Posterior vena cava (tissue), 2 donors: ENCODE measurements at regions not wholly inside any gene's neighbourhood (a gene's known extent, or its start where the extent isn't known, plus 50 kb on each side); places are given as distances from the start of the nearest gene placed in this dataset.

Experiments
- DNase-seq: peaks from one replicate; pipeline ENCODE4 v3.0.0-alpha.2; 2020; ENCODE audit warnings: low spot score
- intact Hi-C, 2 donors: fragments of 100-400 bp; cut with DNase I; formaldehyde crosslinking; loops; one replicate each; pipeline versions ENCODE4 v1.14.1 to v1.14.2; 2022 to 2023
- donor health status: DM: yes; HTN: yes; CAD: no.
- donor health status: DM: yes; HTN: yes; CAD: no.

GRCh38 chr9:91084896-91085516 is 276.7 kb downstream of the AUH start:
- intact Hi-C loops: no loop called here

DNA sequence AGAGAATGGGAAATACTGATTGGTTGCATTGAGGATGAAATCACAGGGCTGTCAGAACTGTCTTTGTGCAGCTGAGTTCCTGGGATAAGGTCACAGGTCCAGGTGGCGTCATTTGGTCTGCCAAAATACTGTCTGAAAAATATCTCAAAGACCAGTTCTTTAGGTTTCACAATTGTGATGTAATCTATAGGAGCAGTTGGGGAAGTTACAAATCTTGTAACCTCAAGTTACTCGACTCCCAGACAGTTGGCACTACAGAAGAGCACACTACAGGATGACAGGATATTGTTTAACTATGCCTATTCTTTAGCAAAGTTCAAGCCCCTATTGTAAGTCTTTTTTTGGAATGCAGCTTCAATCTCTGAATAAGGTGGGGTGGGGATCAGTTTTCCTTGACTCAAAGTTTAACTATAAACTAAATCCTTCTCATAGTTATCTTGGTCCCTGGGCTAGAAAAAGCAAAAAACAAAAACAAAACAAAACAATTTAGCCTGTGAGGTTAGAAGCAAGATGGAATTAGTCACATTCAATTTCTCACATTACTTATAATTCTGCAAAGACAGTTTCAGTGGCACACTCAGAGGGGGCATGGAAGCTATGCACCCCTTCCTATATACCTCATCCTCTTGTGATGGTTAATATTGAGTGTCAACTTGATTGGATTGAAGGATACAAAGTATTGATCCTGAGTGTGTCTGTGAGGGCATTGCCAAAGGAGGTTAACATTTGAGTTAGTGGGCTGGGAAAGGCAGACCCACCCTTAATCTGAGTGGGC is 276.0 kb downstream of the AUH start:
- intact Hi-C loops: no loop called here
- no peak for DNase-seq

More at GRCh38 chr9:91084896-91085516, 276.7 kb downstream of the AUH start:
- DNase-seq: no peak

DNA sequence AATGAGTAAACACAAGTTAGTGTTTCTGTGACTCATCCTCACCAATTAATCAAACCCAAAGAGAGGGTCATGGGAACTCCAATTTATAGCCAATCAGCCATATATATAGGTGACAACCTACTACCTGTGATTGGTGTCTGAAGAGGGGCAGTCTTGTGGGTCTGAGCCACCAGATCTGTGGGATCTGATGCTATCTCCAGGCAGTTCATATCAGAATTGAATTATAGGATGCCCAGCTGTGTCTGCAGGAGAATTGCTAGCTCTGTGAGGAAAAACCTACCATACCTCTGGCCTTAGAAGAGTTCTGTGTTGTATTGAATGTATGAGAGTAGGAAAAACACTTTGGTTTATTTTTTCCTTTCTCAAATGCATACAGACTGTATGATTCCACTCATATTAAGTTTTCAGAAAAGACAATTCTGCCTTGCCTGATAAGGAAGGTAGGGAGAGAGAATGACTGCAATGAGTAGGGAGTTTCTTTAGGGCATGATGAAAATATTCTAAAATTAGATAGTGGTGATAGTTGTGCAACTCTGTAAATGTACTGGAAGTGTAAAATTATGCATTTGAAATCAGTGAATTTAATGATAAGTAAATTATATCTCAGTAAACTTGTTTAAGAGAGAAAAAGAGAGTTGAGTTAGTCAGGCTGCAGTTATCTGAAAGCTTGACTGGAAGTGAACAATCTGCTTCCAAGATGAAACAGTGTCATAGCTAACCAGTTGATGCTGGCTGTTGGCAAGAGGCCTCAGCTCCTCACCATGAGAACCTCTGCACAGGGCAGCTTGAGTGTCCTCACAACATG is 274.9 kb downstream of the AUH start:
- intact Hi-C loops: no loop called here
- DNase-seq: no peak

GRCh38 chr9:91087462-91087759 is 274.3 kb downstream of the AUH start:
- no peak for DNase-seq
- intact Hi-C loops: no loop called here

DNA sequence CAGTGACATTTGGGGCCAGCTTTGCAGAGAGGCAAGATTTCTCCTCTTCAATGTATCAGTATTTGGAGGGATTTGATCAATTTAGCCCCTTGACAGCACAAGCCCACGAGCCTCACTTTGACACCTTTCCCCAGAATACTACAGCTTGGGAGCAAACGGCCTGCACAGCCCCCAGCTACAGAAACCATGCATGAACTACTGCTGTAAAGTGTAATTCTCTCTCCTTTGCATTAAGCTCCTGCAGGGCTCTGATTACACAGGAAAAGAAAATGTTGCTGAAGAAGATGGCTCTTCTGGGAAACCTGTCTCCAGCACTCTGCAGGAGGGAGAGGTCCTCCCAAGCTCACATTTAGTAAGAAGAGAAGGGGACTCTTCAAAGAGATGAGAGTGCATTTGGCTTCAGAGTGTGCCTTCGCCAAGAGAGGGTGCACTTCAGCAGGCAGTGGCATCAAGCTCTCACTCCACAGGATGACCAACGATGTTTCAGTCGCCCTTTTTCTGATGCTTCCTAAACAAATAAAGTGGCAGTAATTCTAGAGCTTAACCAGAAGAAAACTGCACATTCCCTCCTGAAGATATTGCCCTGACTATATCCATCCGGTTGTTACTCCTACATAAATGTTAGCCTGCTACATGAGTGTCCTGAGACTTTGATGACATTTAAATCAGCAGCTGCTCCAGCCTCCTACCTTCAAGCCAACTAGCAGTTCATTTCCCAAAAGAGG is 272.2 kb downstream of the AUH start:
- no peak for DNase-seq
- intact Hi-C loops: loop anchor here in 1 of 2 donors (10.0 kb wide), 1 partner anchor 335 kb away; the partner anchor contains the start of gene NFIL3

DNA sequence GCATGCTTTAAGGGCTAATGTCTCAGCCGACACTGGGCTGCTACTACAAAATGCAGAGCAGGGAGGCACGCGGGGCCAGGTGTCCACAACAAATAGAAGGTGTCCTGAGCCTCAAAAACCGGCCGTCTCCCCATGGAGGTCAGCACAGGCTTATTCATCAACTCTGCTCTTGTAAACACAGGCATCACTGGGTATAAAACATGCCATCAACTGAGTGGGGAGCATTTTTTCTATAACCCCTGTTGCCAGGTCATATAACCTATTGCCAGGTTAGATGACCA is 271.6 kb downstream of the AUH start:
- intact Hi-C loops: loop anchor here in 1 of 2 donors (10.0 kb wide), 1 partner anchor 335 kb away; the partner anchor contains the start of gene NFIL3
- DNase-seq: no peak

GRCh38 chr9:91092214-91092613 is 269.5 kb downstream of the AUH start:
- no peak for DNase-seq
- intact Hi-C loops: loop anchor here in 1 of 2 donors (10.0 kb wide), 1 partner anchor 333 kb away; the partner anchor contains the start of gene NFIL3

DNA sequence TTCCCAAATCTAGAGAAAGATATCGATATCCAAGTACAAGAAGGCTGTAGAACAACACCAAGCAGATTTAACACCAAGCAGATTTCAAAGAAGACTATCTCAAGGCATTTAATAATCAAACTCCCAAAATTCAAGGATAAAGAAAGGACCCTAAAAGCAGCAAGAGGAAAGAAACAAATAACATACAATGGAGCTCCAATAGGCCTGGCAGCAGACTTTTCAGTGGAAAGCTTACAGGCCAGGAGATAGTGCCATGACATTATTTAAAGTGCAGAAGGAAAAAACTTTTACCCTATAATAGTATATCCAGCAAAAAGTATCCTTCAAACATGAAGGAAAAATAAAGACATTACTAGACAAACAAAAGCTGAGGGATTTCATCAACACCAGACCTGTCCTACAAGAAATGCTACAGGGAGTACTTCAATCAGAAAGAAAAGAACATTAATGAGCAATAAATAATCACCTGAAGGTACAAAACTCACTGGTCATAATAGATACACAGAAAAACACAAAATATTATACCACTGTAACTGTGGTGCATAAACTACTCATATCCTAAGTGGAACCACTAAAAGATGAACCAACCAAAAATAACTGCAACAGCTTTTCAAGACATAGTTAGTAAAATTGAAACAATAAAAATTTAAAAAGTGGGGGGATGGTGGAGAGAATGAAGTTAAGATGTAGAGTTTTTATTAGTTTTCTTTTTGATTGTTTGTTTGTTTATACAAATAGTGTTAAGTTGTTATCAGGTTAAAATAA is 267.2 kb downstream of the AUH start:
- intact Hi-C loops: loop anchor here in 1 of 2 donors (10.0 kb wide), 1 partner anchor 330 kb away; the partner anchor contains the start of gene NFIL3
- no peak for DNase-seq

- DNase-seq: no peak
- intact Hi-C loops: loop anchor here in 1 of 2 donors (10.0 kb wide), 1 partner anchor 326 kb away; the partner anchor contains the start of gene NFIL3
Measured at GRCh38 chr9:91098203-91098850, 263.4 kb downstream of the AUH start.

- no peak for DNase-seq
- intact Hi-C loops: loop anchor here in 1 of 2 donors (10.0 kb wide), 1 partner anchor 325 kb away; the partner anchor contains the start of gene NFIL3
Measured at GRCh38 chr9:91099436-91099835, 262.3 kb downstream of the AUH start.

- intact Hi-C loops: no loop called here
Measured at GRCh38 chr9:91100878-91101450, 260.8 kb downstream of the AUH start.

DNA sequence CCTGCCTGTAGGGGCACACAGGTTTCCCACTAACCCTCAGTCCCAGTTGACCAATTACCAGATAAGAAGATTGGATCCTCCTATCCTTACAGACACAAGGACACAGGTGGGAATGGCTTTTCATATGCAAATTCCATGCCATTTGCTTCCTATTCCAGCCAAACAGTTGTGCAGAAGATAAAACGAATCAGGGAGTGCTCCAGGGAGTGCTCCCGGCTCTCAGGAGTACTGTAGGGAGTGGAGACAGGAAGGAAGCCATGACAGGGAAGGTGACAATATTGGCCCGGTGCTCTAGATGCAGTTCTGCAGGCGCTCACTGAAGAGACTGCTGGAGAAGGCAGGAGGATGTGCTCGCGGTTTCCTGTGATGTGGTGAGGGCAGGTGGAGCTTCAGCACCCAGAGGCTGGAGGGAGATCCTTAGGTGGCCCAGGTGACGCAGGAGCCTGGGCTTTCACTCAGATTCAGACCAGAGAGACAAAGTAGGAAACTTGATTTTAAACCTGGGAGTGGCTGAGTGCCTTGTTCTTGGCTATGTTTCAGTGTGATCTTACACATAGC is 260.0 kb downstream of the AUH start:
- peak; percentile 75 for DNase-seq
- intact Hi-C loops: no loop called here

More at GRCh38 chr9:91100878-91101450, 260.8 kb downstream of the AUH start:
- DNase-seq: no peak

- intact Hi-C loops: no loop called here
- no peak for DNase-seq
Measured at GRCh38 chr9:91102269-91102668, 259.4 kb downstream of the AUH start.

- intact Hi-C loops: no loop called here
- no peak for DNase-seq
Measured at GRCh38 chr9:91103931-91104330, 257.8 kb downstream of the AUH start.

- DNase-seq: no peak
- intact Hi-C loops: no loop called here
Measured at GRCh38 chr9:91106415-91107081, 255.2 kb downstream of the AUH start.

- DNase-seq: no peak
- intact Hi-C loops: loop anchor here in 1 of 2 donors (10.0 kb wide), 1 partner anchor 314 kb away; the partner anchor contains the start of gene NFIL3
Measured at GRCh38 chr9:91111226-91111625, 250.5 kb downstream of the AUH start.

GRCh38 chr9:91111876-91112275 is 249.8 kb downstream of the AUH start:
- no peak for DNase-seq
- intact Hi-C loops: loop anchor here in 1 of 2 donors (10.0 kb wide), 1 partner anchor 313 kb away; the partner anchor contains the start of gene NFIL3
